Keratinocyte (primary cell): ENCODE measurements at regions not wholly inside any gene's neighbourhood (a gene's known extent, or its start where the extent isn't known, plus 50 kb on each side); places are given as distances from the start of the nearest gene placed in this dataset.

Source experiments
- CTCF ChIP-seq, 3 experiments: IDR thresholded peaks in 1 of 3; conservative IDR thresholded peaks in 1 of 3; optimal IDR thresholded peaks in 1 of 3; 2 replicates in 2 of 3; 3 replicates in 1 of 3; pipeline versions ENCODE3 to v1.5.1; 2011; ENCODE audit warnings: low read length in 3 of 3, mild to moderate bottlenecking in 3 of 3, moderate library complexity in 2 of 3, control low read depth in 1 of 3, inconsistent platforms in 1 of 3; ENCODE audit not compliant: insufficient read depth in 2 of 3; ENCODE audit errors: extremely low read depth in 1 of 3
- EZH2 ChIP-seq: IDR thresholded peaks from one replicate; pipeline ENCODE4 v1.6.1; 2012; ENCODE audit warnings: inconsistent platforms, mild to moderate bottlenecking, low read length, moderate library complexity

- no peak for TF ChIP-seq CTCF (optimal IDR thresholded peaks at IDR 0.05 in 1 of 3, IDR thresholded peaks at IDR 0.05 in 1 of 3, conservative IDR thresholded peaks at IDR 0.05 in 1 of 3; ENCODE audit: extremely low read depth in 1 of 3, insufficient read depth in 2 of 3, low read length in 3 of 3)
- no peak for TF ChIP-seq EZH2
Observed at GRCh38 chr3:177885063-177885462, 651.2 kb upstream of the KCNMB2 start.
